HG02623 (cell line): ENCODE measurements at regions not wholly inside any gene's neighbourhood (a gene's known extent, or its start where the extent isn't known, plus 50 kb on each side); places are given as distances from the start of the nearest gene placed in this dataset.
"Not testable (repeated sequence)": the region's sequence is repeated elsewhere in the genome, so short reads cannot be mapped to it uniquely, and the experiment has no call there.

Source experiments
- ATAC-seq: cut with Tn5 transposase; IDR thresholded peaks from one replicate; pipeline ENCODE4 v1.9.1; 2021; ENCODE audit warnings: moderate library complexity; ENCODE audit not compliant: unreplicated experiment

DNA sequence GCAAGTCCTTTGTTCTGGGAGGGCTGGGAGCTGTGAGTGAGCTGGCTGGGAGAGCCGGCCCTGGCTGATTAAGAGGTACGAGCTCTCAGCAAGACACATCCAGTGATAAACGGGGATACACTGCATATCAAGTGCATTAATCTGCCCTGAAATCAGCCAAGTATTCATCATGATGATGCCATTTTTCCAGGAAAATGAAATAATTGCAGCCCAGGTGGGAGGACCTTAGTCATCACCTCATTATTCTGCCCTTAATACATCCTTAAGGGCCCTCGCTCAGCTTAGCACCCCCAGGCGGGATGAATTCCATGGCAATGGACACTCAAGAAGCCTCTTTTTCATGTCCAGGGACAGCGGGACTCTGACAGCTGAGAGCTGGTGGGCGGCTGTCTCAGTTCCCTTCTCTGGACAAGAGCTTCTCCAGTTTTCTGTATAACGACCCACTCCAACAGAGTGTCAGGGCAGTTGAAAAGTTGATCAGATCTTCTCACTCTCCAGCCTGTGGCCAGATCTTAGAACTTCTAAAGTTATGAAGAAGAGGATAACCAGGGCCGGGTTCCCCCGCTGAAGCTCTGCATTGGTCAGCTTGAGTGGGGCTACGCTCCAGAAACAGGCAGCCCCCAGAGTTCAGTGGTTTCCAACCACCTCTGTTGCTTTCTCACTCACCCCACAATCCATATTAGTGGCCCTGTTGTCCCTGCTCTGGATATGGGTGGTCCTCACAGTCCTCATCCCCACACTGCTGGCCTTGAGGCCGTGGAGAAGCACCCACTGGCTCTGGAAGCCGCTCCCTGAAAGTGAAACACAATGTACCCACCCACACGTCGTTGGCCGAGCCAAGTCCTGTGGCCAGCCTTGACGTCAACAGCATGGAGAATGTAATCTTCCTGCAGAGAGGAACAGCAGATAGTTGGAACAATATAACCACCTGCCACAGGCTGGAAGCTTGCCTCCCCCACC, 306.2 kb upstream of the DIO3 start:
- no peak for ATAC-seq

DNA sequence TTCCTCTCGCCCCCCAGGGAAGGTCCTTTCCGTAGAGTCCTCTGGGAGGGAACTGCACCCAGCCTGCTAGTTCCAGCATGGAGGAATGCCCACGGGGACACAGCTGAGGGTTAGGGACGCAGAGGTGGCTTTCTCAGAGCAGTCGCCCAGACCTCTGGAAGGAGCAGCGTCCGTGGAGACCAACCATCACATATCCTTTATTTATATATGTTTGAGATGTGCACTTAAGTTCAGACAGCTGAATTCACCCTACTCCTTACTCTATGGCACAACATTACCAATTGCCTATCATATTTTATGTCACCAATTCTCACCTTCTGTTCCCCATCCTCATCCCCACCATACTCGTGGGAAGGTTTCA, 305.6 kb upstream of the DIO3 start:
- no peak for ATAC-seq

DNA sequence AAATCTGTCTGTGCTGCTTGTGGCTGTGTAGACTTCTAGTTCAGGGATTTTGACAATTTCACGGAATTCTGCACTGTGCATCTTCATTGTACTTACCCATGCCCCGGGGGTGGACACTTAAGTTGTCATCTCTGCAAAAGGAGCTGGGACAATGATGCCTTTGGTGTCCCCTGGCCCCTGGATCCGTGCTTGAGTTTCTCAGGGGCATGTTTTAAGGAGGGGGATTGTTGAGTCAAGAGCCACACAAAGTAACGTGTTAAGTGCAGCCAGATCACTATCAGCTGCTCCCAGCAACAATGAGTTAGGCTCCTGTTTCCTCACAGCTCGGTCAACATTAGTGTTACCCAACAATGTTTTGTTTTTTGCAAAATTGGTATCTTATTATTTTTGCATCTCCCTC, 305.0 kb upstream of the DIO3 start:
- ATAC-seq: no peak

DNA sequence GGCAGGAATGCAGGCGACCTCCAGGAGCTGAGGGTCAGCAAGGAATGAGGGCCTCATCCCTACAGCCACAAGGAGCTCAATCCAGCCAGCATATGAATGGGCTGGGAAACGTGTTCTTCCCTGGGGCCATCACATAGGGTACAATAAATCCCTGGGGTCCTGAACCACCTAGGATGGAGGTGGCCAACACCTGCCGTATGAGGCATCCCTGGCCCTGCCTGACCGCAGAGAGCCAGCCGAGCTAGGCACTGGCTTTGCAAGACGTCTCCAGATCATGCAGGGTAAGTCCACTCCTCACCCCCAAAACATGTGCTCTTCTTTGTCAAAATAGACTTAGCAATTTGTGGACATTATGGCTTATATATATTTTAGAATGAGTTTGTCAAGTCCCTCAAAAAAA, 303.7 kb upstream of the DIO3 start:
- ATAC-seq: no peak

DNA sequence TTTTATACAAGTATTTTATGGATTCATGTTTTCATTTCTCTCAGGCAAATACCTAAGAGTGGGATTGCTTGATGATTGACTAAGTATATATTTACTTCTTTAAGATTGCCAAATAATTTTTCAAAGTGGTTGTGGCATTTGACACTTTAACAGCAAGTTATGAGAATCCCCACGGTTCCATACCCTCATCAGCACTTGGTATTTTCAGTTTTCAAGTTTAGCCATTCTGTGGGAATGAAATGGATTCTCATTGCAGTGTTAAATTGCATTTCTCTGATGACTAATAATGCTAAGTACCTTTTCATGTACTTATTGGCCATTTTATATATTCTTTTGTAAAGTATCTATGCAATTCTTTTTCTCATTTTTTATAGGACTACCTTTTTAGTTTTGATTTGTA, 301.5 kb upstream of the DIO3 start:
- no peak for ATAC-seq

DNA sequence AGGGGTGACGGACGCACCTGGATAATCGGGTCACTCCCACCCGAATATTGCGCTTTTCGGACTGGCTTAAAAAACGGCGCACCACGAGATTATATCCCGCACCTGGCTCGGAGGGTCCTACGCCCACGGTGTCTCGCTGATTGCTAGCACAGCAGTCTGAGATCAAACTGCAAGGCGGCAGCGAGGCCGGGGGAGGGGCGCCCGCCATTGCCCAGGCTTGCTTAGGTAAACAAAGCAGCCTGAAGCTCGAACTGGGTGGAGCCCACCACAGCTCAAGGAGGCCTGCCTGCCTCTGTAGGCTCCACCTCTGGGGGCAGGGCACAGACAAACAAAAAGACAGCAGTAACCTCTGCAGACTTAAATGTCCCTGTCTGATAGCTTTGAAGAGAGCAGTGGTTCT, 294.9 kb upstream of the DIO3 start:
- ATAC-seq: not testable (repeated sequence)

DNA sequence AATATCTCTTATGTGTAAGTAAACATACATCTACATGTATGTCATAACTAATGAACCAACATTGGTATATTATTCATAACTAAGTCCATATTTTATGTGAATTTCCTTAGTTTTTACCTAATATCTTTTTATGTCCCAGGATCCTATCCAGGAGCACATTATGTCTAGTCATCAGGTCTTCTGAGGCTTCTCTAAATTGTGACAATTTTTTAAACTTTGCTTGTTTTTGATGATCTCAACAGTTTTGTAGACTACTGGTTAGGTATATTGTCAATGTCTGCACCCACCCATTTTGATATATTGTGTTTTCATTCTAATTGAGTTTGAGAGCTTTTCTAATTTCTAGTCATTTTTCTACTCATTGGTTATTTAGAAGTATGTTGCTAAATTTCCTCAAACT, 288.2 kb upstream of the DIO3 start:
- no peak for ATAC-seq

DNA sequence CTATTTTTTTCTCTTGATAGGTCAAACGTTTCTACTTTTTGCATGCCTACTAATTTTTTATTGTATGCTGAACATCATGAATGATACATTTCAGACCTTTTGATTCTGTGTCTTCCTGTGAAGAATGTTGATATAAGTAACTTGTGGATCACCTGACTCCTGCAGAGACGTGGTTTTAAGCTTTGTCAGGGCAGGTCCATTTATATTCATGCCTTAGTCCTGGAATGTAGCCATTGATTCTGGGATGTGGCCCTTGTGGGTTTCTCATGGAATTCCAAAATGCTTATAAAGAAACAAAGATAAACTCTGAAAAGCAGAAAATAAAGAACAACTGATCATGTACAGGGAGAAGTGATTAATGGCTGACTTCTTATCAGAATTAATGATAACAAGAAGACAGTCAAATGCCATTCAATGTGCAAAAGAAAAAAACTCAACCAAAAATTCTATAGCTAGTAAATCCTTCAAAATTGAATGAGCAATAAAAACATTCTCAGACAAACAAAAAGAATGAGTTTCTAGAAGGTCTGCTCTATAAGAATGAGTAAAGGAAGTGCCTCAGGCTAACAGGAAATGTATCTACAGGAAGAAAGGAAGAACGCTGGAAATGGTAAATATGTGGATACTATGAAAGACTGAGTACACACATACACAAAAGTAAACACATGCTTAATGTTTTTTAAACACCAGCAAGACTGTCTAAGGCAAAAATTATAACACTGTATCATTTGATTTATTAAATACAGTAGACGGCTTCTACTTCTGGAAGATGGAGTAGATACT, 284.8 kb upstream of the DIO3 start:
- no peak for ATAC-seq

DNA sequence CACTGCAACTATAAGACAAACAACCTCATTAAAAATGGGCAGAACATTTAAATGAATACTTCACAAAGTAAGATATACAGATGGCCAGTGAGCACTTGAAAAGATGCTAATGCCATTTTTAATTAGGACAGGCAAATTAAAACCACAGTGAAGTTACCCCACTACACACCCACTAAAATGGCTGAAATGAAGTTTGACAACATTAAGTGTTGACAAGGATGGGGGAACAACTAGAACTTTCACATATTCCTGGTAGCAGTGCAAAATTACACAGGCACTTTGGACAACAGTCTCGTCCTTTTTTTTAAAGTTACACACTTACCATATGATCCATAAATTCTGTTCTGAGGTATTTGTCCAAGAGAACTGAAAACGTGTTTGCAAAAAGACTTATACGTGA, 278.9 kb upstream of the DIO3 start:
- no peak for ATAC-seq

DNA sequence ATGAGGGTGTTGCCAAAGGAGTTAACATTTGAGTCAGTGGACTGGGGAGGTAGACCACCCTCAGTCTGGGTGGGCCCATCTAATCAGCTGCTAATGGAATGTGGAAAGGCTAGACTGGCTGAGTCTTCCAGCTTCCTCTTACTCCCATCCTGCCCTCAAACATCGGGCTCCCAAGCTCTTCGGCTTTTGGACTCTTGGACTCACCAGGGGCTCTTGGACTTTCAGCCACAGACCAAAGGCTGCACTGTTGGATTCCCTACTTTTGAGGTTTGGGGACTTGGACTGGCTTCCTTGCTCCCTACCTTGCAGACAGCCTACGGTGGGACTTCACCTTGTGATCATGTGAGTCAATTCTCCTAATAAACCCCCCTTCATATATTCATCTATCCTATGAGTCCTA, 276.6 kb upstream of the DIO3 start:
- ATAC-seq: no peak

DNA sequence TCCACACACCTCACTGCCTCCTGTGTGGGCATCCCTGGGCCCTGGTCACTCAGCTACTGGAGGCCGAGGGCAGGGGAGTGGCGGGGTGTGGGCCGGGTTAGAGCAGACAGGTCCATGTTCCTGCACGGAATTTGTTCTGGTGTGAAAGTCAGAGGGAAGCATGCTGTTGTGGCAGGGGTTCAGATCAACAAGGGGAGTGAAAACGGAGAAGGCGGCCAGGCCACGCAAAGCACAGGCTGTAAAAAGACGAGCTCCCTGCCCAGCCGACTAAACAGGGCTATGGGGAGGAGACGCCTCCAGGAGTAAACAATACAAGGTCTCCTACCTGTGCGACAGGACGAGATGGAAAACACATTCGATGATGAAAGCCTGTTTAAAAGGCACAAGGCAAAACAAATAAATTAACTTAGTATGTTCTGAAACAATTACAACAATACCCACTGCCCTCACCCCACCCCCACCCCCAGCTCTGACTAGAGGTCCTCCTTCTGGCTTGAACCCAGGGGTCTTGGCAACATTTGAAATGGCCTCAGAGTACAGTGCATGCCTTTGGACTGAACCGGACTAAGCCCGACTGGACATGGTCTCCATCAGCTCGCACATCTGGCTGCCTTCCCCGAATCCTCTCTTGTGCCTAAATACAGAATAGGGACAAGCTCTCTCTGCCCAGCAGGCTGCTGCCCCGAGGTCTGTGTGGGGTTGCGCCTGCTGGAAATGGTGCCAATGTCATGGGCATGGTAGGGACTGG, 274.9 kb upstream of the DIO3 start:
- no peak for ATAC-seq

DNA sequence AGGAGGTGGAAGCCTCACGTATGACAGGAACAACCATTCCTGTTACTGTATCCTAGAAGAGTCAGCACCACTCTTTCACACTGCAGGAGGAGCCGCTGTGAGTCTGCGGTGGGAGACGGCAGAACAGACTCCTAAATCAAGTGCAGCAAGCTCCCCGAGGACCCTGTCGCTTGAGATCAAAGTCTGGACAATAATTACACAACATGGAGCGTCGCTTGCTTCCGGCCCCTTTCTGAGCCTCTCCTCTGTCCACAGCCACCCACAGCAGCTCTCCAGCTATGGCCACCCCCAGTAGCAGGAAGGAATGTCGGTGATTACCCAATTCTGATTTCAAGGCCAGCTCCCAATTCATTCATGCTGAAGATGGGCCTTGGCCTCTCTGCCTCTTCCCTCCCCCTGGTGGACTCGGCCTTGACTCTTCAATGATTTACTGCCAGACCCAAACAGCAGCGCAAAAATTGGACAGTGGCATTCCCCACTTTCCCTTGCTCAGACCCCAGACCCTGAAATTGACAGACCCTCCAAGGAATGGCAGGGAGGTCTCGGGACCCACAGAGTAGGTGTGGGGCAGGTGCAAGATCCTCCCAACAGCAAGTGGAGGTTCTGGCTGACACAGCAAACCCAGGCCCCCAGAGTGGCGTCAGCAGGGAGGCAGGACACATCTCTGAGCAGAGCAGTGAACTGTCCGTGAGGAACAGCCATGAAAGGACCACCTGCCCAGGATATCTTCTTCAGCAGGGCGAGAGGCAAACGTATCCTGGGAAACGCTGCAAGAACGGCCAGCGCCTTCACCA, 272.7 kb upstream of the DIO3 start:
- ATAC-seq: no peak

DNA sequence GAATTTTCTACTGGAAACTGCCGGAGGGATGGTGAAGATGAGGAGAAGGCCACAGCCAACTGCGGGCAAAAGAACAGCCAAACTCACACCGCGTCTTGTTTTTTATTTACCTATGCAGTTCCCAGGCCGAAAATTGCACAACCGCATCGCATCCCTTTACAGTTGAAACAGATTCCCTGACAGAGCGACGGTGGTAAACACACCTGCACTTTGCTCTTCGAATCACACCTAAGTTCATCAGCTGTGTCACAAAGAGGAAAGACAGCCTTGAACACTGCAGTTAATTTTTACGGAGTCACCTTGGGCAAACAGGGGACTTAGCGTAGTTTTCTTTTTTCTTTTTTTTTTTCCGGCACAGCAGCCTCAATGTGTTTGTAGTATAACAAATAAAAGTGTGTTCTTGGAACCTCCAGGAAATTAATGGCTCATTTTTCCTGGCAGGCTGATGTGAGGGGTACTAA, 272.0 kb upstream of the DIO3 start:
- no peak for ATAC-seq

DNA sequence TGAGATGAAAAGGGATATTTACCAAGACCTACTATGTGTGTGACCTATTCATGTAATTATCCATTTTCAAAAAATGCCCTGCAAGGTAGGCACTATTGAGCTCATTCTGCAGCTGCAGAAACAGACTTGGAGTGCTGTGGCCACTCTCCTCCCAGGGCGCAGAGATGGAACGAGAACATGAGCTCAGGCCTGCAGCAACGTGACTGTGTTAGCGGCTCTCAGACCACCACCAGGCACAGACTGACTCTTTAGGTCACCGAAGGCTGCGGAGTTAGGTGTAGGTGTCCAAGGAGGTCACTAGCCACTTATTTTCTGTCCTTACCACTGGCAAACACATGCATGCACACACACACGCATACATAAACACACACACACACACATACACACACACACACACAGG, 271.4 kb upstream of the DIO3 start:
- no peak for ATAC-seq

DNA sequence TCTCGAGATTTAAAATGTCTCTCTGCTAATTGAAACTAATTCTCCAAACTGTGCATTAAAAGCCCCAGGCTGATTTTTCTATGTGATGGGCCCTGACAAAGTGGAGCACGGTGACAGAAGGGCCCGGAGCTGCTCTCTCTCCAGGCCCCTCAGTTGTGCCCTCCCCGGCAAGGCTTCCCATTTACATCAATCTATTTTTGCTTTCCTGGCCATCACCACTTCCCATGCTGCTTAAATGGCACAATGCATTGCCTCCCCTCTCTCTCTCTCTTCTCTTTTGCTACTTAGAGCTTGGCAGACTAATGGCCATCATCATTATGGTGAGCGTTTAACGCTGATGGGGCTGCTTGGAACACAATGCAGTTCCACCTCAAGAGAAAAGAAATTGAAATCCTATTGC, 270.7 kb upstream of the DIO3 start:
- no peak for ATAC-seq

DNA sequence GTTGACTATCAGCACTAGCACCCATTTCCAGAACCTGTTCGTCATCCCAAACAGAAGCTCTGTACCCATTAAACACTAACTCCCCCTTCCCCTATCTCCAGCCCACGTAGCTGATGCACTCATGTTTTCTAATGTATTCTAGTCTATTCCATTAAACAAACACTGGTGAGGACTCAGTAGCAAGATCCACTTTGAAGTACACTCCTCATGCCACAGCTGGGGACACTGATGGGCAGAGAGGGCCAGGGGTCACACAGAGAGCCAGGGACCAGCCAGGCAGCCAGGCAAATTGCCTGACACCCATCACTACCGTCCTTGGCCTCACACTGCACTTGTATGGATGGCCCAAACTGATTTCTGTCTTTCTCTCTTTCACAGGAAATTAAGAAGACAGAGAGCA, 269.9 kb upstream of the DIO3 start:
- ATAC-seq: no peak

DNA sequence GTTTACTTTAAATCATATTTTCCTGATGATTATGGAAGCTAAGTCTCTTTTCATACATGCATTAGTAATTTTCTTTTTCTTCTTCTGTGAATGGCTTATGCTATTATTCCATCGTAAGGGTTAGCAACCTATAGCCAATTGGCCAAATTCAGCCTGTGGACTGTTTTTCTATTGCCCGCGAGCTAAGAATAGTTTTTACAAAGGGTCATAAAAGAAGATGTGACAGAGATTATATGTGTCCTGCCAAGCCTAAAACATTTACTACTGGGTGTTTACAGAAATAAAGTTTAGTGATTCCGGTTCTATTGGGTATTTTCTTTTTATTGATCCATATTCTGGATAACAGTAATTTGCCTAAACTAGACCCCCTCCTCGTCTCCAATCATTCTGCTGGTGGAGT, 268.8 kb upstream of the DIO3 start:
- ATAC-seq: no peak

DNA sequence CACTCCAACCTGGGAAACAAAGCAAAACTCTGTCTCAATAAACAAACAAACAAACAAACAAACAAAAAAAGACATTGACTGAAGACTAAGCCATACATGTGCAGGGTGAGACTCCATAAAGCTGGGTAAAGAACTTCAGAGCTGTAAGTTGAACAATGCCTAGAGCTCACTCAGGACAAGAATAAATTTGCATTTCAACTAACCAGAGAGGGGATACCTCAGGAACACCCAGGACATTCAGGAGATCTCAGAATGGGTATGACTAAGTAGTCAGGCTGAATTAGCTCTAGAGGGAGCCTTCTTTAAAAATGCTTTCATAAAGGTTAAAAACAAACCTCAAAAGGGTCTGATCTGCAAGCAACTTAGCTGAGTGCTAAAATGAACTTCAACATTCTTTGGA, 267.7 kb upstream of the DIO3 start:
- no peak for ATAC-seq

DNA sequence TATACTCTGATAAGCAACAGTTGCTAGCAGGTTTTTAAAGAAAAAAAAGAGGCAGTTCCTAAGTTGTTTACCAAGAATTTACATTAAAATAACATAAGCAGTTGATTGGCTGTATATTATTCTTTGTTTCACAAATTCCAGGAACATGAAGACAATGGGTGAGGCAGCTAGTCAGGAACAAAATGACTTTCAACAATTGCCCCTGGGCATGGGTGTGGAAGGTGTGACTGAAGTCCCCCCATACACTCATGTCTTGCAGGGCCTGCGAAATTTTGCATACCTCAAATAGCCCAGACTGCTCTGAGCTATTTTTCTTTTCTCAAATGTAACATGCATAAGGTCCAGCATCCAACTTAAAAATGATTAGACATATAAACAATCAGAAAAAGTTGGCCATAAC, 267.2 kb upstream of the DIO3 start:
- ATAC-seq: no peak

DNA sequence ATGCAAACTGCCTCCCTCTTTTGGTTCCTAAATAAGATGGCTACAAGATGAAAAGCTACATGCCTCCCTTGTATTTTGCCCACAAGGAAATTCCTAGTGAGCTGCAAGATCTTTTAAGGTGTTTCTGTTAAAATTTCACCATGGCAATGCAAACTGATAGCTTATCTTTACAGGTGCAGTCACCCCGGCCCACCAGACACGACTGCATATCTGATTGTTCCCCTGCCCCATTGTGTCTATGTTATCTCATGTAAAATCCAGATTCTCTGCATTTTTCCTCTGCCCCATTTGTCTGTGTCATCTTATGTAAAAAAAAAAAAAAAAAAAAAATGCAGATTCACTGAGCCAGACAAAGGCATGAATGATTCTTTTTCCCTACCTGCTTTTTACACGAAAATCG, 261.5 kb upstream of the DIO3 start:
- ATAC-seq: not testable (repeated sequence)

DNA sequence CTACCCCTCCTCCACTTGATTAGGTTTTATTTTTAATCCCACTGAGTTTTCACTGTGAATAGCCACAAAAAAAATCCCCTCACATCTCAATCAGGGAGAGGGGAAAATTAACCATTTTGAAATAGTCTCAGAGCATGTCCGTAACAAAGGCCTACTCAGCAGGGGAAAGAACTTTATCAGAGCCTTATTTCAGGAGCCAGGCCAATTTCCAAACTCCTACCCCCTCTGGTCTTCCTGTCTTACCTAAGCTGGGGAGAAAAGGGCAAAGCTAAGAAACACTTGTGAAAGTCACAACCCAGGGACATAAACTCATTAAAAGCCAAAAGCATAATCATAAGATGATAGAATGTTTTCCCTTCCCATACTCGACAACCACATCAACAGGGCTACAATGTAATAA, 260.3 kb upstream of the DIO3 start:
- no peak for ATAC-seq
